ENCODE measurements at regions not wholly inside any gene's neighbourhood (a gene's known extent, or its start where the extent isn't known, plus 50 kb on each side); places are given as distances from the start of the nearest gene placed in this dataset.
A peak's percentile ranks its signal among the peaks of the same experiment; 100 is the strongest.

GRCh38 chr9:13648068-13648467, 368.6 kb upstream of the MPDZ start:
- H2AFZ ChIP-seq (ENCODE audit: low read depth, low read length), result no peak overlapping the region
- H3K14ac ChIP-seq (ENCODE audit: low read length in 2 of 2), result no peak overlapping the region
- no peak overlapping the region for H3K4me3 ChIP-seq (ENCODE audit: insufficient read depth in 1 of 2, low read depth in 1 of 2, low read length in 2 of 2)
- H3K4ac ChIP-seq (ENCODE audit: low read depth in 1 of 2, low read length in 2 of 2), result no peak overlapping the region
- no peak overlapping the region for H2AK5ac ChIP-seq (ENCODE audit: low read length, severe bottlenecking)
- no peak overlapping the region for H3K23ac ChIP-seq (ENCODE audit: low read length in 2 of 2)
- H3K18ac ChIP-seq (ENCODE audit: low read depth in 1 of 2, low read length in 2 of 2), result no peak overlapping the region
- H3K27ac ChIP-seq (ENCODE audit: low read length, poor library complexity, severe bottlenecking), result no peak overlapping the region
- no peaks in the 10 kb centered on the region for H3K36me3 ChIP-seq (ENCODE audit: control insufficient read depth in 1 of 2, insufficient read depth in 2 of 2, low read depth in 1 of 2, low read length in 2 of 2)
- no peaks in the 10 kb centered on the region for H3K27me3 ChIP-seq (ENCODE audit: control insufficient read depth in 1 of 2, insufficient read depth in 1 of 2, low read length in 2 of 2)
- no peak overlapping the region for H2BK15ac ChIP-seq (ENCODE audit: low read depth, poor library complexity, severe bottlenecking)
- H2BK5ac ChIP-seq (ENCODE audit: low read depth, low read length, poor library complexity, severe bottlenecking), result no peak overlapping the region
- H3K9ac ChIP-seq (ENCODE audit: low read length), result no peak overlapping the region
- H3K79me1 ChIP-seq (replicated peaks; ENCODE audit: low read length, poor library complexity, severe bottlenecking), result no peaks in the 10 kb centered on the region
- H3K4me2 ChIP-seq (ENCODE audit: low read length, poor library complexity, severe bottlenecking), result no peak overlapping the region
- H3K9me3 ChIP-seq (ENCODE audit: control insufficient read depth, low read length), result peaks cover 13% of the 10 kb centered on the region
- H2BK120ac ChIP-seq (ENCODE audit: low read depth, low read length), result no peak overlapping the region
- H2BK12ac ChIP-seq (ENCODE audit: low read length in 2 of 2), result no peak overlapping the region
- no peak overlapping the region for H4K91ac ChIP-seq (ENCODE audit: low read length)
- no peaks in the 10 kb centered on the region for H3K4me1 ChIP-seq (ENCODE audit: control insufficient read depth, insufficient read depth, low read depth, low read length)
- no peak overlapping the region for H4K8ac ChIP-seq (ENCODE audit: low read length)
- DNase-seq, result no peak

DNA sequence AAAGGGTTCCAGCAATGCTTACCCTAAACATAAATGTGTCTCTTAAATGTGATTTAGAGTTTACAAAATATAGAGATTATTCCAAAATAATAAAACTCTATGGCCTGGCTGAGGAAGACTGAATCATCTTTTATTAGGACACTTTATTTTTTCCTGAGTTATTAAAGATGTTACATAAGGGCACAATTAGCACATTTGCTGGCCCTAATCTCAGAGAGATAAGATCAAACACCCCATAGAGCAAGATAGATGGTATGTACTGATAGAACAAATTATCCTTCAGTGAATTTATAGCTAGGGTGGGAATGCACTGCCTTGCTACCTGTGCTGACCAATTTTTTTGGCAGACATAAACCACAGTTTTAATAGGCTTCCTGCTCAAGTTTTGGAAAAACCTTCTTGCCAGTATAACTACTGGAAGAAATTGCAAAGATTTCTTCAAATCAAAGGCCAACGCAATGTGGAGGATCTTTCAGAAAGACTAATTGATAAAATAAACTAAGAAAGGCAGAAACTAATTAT, 367.1 kb upstream of the MPDZ start:
- Histone ChIP-seq H2BK120ac (ENCODE audit: low read depth, low read length) (no peak overlapping the region), H3K4me1 (ENCODE audit: control insufficient read depth, insufficient read depth, low read depth, low read length) (no peaks in the 10 kb centered on the region), H2BK15ac (ENCODE audit: low read depth, poor library complexity, severe bottlenecking) (no peak overlapping the region), H3K23ac (ENCODE audit: low read length in 2 of 2) (no peak overlapping the region), H3K27me3 (ENCODE audit: control insufficient read depth in 1 of 2, insufficient read depth in 1 of 2, low read length in 2 of 2) (no peaks in the 10 kb centered on the region), H2BK12ac (ENCODE audit: low read length in 2 of 2) (no peak overlapping the region), H3K79me1 (replicated peaks; ENCODE audit: low read length, poor library complexity, severe bottlenecking) (no peaks in the 10 kb centered on the region), H3K4ac (ENCODE audit: low read depth in 1 of 2, low read length in 2 of 2) (no peak overlapping the region), H2AK5ac (ENCODE audit: low read length, severe bottlenecking) (no peak overlapping the region), H3K4me2 (ENCODE audit: low read length, poor library complexity, severe bottlenecking) (no peak overlapping the region), H3K9ac (ENCODE audit: low read length) (no peak overlapping the region), H3K9me3 (ENCODE audit: control insufficient read depth, low read length) (peaks cover 13% of the 10 kb centered on the region), H3K18ac (ENCODE audit: low read depth in 1 of 2, low read length in 2 of 2) (no peak overlapping the region), H3K4me3 (ENCODE audit: insufficient read depth in 1 of 2, low read depth in 1 of 2, low read length in 2 of 2) (no peak overlapping the region), H2AFZ (ENCODE audit: low read depth, low read length) (no peak overlapping the region), H3K14ac (ENCODE audit: low read length in 2 of 2) (no peak overlapping the region), H4K91ac (ENCODE audit: low read length) (no peak overlapping the region), H2BK5ac (ENCODE audit: low read depth, low read length, poor library complexity, severe bottlenecking) (no peak overlapping the region), H3K36me3 (ENCODE audit: control insufficient read depth in 1 of 2, insufficient read depth in 2 of 2, low read depth in 1 of 2, low read length in 2 of 2) (no peaks in the 10 kb centered on the region), H4K8ac (ENCODE audit: low read length) (no peak overlapping the region), H3K27ac (ENCODE audit: low read length, poor library complexity, severe bottlenecking) (no peak overlapping the region)
- WGBS, result no CpG with 5 or more reads among the region's 1 CpG
- no peak for DNase-seq

GRCh38 chr9:13645557-13645956, 366.1 kb upstream of the MPDZ start:
- Histone ChIP-seq H4K91ac (ENCODE audit: low read length) (no peak overlapping the region), H2AFZ (ENCODE audit: low read depth, low read length) (no peak overlapping the region), H2BK15ac (ENCODE audit: low read depth, poor library complexity, severe bottlenecking) (no peak overlapping the region), H4K8ac (ENCODE audit: low read length) (no peak overlapping the region), H3K27ac (ENCODE audit: low read length, poor library complexity, severe bottlenecking) (no peak overlapping the region), H3K14ac (ENCODE audit: low read length in 2 of 2) (no peak overlapping the region), H2BK12ac (ENCODE audit: low read length in 2 of 2) (no peak overlapping the region), H3K36me3 (ENCODE audit: control insufficient read depth in 1 of 2, insufficient read depth in 2 of 2, low read depth in 1 of 2, low read length in 2 of 2) (no peaks in the 10 kb centered on the region), H3K23ac (ENCODE audit: low read length in 2 of 2) (no peak overlapping the region), H3K4me2 (ENCODE audit: low read length, poor library complexity, severe bottlenecking) (no peak overlapping the region), H2BK120ac (ENCODE audit: low read depth, low read length) (no peak overlapping the region), H3K4me3 (ENCODE audit: insufficient read depth in 1 of 2, low read depth in 1 of 2, low read length in 2 of 2) (no peak overlapping the region), H3K4me1 (ENCODE audit: control insufficient read depth, insufficient read depth, low read depth, low read length) (no peaks in the 10 kb centered on the region), H3K9me3 (ENCODE audit: control insufficient read depth, low read length) (peaks cover 16% of the 10 kb centered on the region), H3K18ac (ENCODE audit: low read depth in 1 of 2, low read length in 2 of 2) (no peak overlapping the region), H3K9ac (ENCODE audit: low read length) (peak overlapping the region; percentile 55), H2AK5ac (ENCODE audit: low read length, severe bottlenecking) (no peak overlapping the region), H3K27me3 (ENCODE audit: control insufficient read depth in 1 of 2, insufficient read depth in 1 of 2, low read length in 2 of 2) (no peaks in the 10 kb centered on the region), H2BK5ac (ENCODE audit: low read depth, low read length, poor library complexity, severe bottlenecking) (no peak overlapping the region), H3K79me1 (replicated peaks; ENCODE audit: low read length, poor library complexity, severe bottlenecking) (no peaks in the 10 kb centered on the region), H3K4ac (ENCODE audit: low read depth in 1 of 2, low read length in 2 of 2) (no peak overlapping the region)
- no CpG with 5 or more reads among the region's 1 CpG for WGBS
- no peak for DNase-seq

GRCh38 chr9:13644675-13645074, 365.2 kb upstream of the MPDZ start:
- DNase-seq, result no peak
- no peak overlapping the region for H3K14ac ChIP-seq (ENCODE audit: low read length in 2 of 2)
- no peak overlapping the region for H4K8ac ChIP-seq (ENCODE audit: low read length)
- peak overlapping the region; percentile 31 for H2BK5ac ChIP-seq (ENCODE audit: low read depth, low read length, poor library complexity, severe bottlenecking)
- no peak overlapping the region for H3K4me3 ChIP-seq (ENCODE audit: insufficient read depth in 1 of 2, low read depth in 1 of 2, low read length in 2 of 2)
- no peak overlapping the region for H3K27ac ChIP-seq (ENCODE audit: low read length, poor library complexity, severe bottlenecking)
- H2BK120ac ChIP-seq (ENCODE audit: low read depth, low read length), result no peak overlapping the region
- H2BK15ac ChIP-seq (ENCODE audit: low read depth, poor library complexity, severe bottlenecking), result no peak overlapping the region
- peaks cover 16% of the 10 kb centered on the region for H3K9me3 ChIP-seq (ENCODE audit: control insufficient read depth, low read length)
- H3K4ac ChIP-seq (ENCODE audit: low read depth in 1 of 2, low read length in 2 of 2), result no peak overlapping the region
- no peak overlapping the region for H3K23ac ChIP-seq (ENCODE audit: low read length in 2 of 2)
- H3K4me2 ChIP-seq (ENCODE audit: low read length, poor library complexity, severe bottlenecking), result no peak overlapping the region
- no CpG with 5 or more reads among the region's 1 CpG for WGBS
- H3K4me1 ChIP-seq (ENCODE audit: control insufficient read depth, insufficient read depth, low read depth, low read length), result no peaks in the 10 kb centered on the region
- H2AFZ ChIP-seq (ENCODE audit: low read depth, low read length), result no peak overlapping the region
- no peaks in the 10 kb centered on the region for H3K79me1 ChIP-seq (replicated peaks; ENCODE audit: low read length, poor library complexity, severe bottlenecking)
- no peak overlapping the region for H3K18ac ChIP-seq (ENCODE audit: low read depth in 1 of 2, low read length in 2 of 2)
- peak overlapping the region; percentile 55 for H3K9ac ChIP-seq (ENCODE audit: low read length)
- no peak overlapping the region for H2AK5ac ChIP-seq (ENCODE audit: low read length, severe bottlenecking)
- no peak overlapping the region for H4K91ac ChIP-seq (ENCODE audit: low read length)
- no peaks in the 10 kb centered on the region for H3K36me3 ChIP-seq (ENCODE audit: control insufficient read depth in 1 of 2, insufficient read depth in 2 of 2, low read depth in 1 of 2, low read length in 2 of 2)
- no peaks in the 10 kb centered on the region for H3K27me3 ChIP-seq (ENCODE audit: control insufficient read depth in 1 of 2, insufficient read depth in 1 of 2, low read length in 2 of 2)
- H2BK12ac ChIP-seq (ENCODE audit: low read length in 2 of 2), result no peak overlapping the region
